Rectal smooth muscle tissue (tissue), 1 donor: ENCODE measurements at regions not wholly inside any gene's neighbourhood (a gene's known extent, or its start where the extent isn't known, plus 50 kb on each side); places are given as distances from the start of the nearest gene placed in this dataset.
"Not testable (repeated sequence)": the region's sequence is repeated elsewhere in the genome, so short reads cannot be mapped to it uniquely, and the experiment has no call there.

Experiments
- H3K27ac ChIP-seq: one replicate; pipeline ENCODE4 v1.7.0; 2013; ENCODE audit warnings: low read depth, low read length, inconsistent platforms
- H3K27me3 ChIP-seq: one replicate; pipeline ENCODE4 v1.7.0; 2013; ENCODE audit warnings: low read length; ENCODE audit not compliant: control insufficient read depth, insufficient read depth
- H3K36me3 ChIP-seq: one replicate; pipeline ENCODE4 v1.7.0; 2013; ENCODE audit warnings: low read length; ENCODE audit not compliant: control insufficient read depth, insufficient read depth
- H3K4me1 ChIP-seq: one replicate; pipeline ENCODE4 v1.7.0; 2013; ENCODE audit warnings: low read length; ENCODE audit not compliant: control insufficient read depth, insufficient read depth
- H3K4me3 ChIP-seq: one replicate; pipeline ENCODE4 v1.7.0; 2013; ENCODE audit warnings: low read length
- H3K9ac ChIP-seq: one replicate; pipeline ENCODE4 v1.7.0; 2013; ENCODE audit warnings: low read length

DNA sequence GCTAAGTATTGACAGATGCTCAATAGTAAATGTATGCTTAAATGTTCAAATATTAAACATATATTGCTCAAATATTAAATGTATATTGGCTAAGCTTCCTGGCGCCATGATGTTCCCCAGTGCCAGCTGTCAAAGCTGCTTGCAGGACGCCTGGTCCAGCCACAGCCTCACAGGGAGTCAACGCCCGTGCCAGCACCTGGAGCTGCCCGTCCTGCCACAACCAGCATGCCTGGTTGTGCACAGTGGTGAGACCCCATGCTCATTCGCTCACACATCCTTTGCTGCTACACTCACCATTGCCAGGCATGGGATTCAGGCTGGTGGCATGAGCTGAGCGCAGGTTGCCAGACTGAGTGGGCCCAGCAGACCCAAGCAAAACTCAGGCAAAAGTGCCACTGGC lies 926.9 kb upstream of the EDIL3 start:
- no peak overlapping the region for H3K9ac ChIP-seq
- H3K36me3 ChIP-seq, result no peaks in the 10 kb centered on the region
- H3K4me1 ChIP-seq, result no peaks in the 10 kb centered on the region
- H3K27me3 ChIP-seq, result no peaks in the 10 kb centered on the region
- no peak overlapping the region for H3K27ac ChIP-seq
- H3K4me3 ChIP-seq, result no peak overlapping the region

DNA sequence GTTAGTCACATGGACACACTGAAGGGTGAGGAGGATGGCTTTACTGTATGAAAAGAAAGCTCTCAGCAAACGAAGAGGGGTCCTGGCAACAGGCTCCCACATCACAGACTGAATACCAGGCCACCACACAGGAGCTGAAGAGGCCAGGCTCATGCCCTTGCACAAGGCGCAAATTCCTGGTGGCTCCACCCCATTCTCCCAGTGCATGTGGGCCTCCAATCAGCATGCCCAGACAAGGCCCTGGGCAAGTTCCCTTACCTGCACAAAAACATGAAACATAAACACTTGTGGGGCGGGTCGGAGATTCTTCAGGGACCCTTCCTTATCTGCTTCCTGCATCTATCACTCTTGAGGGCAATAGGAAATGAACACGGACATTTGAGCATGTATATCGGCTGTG lies 935.8 kb upstream of the EDIL3 start:
- Histone ChIP-seq H3K4me3 (no peak overlapping the region), H3K27me3 (no peaks in the 10 kb centered on the region), H3K36me3 (no peaks in the 10 kb centered on the region), H3K27ac (no peak overlapping the region), H3K9ac (no peak overlapping the region), H3K4me1 (no peaks in the 10 kb centered on the region)

GRCh38 chr5:85333276-85333675 lies 948.6 kb upstream of the EDIL3 start:
- Histone ChIP-seq H3K9ac (no peak overlapping the region), H3K27ac (no peak overlapping the region), H3K4me3 (no peak overlapping the region), H3K27me3 (no peaks in the 10 kb centered on the region), H3K36me3 (no peaks in the 10 kb centered on the region), H3K4me1 (no peaks in the 10 kb centered on the region)

GRCh38 chr5:85337435-85337834 lies 952.8 kb upstream of the EDIL3 start:
- H3K4me1 ChIP-seq, result no peaks in the 10 kb centered on the region
- no peaks in the 10 kb centered on the region for H3K36me3 ChIP-seq
- H3K4me3 ChIP-seq, result no peak overlapping the region
- H3K9ac ChIP-seq, result no peak overlapping the region
- no peak overlapping the region for H3K27ac ChIP-seq
- H3K27me3 ChIP-seq, result no peaks in the 10 kb centered on the region

- Histone ChIP-seq H3K27ac (no peak overlapping the region), H3K36me3 (no peaks in the 10 kb centered on the region), H3K4me1 (no peaks in the 10 kb centered on the region), H3K9ac (no peak overlapping the region), H3K27me3 (no peaks in the 10 kb centered on the region), H3K4me3 (no peak overlapping the region)
Measured at GRCh38 chr5:85340790-85341189, 956.1 kb upstream of the EDIL3 start.

GRCh38 chr5:85345818-85346217 lies 961.1 kb upstream of the EDIL3 start:
- H3K36me3 ChIP-seq, result no peaks in the 10 kb centered on the region
- no peak overlapping the region for H3K4me3 ChIP-seq
- H3K27ac ChIP-seq, result no peak overlapping the region
- H3K27me3 ChIP-seq, result no peaks in the 10 kb centered on the region
- no peaks in the 10 kb centered on the region for H3K4me1 ChIP-seq
- no peak overlapping the region for H3K9ac ChIP-seq

- no peaks in the 10 kb centered on the region for H3K36me3 ChIP-seq
- no peak overlapping the region for H3K27ac ChIP-seq
- no peak overlapping the region for H3K4me3 ChIP-seq
- no peak overlapping the region for H3K9ac ChIP-seq
- no peaks in the 10 kb centered on the region for H3K4me1 ChIP-seq
- H3K27me3 ChIP-seq, result no peaks in the 10 kb centered on the region
Measured at GRCh38 chr5:85357309-85357708, 972.6 kb upstream of the EDIL3 start.

DNA sequence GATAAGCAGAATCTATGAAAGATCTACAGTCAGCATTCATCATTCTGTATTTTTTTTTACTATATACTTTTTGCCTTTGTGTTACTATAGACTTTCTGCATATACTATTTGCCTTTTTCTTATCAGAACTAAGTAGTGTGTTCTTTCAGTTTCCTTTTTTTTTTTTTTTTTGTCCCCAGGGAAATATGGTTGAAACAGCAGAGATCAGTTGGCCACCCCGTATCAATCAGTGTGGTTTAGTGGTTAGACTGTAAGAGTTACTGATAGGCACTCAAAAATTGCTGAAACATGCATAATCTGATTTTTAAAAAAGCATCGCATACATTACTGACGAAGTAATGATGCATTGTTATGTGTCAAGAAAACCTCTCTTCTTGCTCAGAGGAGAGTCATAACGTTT lies 990.8 kb upstream of the EDIL3 start:
- H3K4me1 ChIP-seq, result no peaks in the 10 kb centered on the region
- H3K27ac ChIP-seq, result no peak overlapping the region
- H3K36me3 ChIP-seq, result no peaks in the 10 kb centered on the region
- H3K9ac ChIP-seq, result no peak overlapping the region
- no peaks in the 10 kb centered on the region for H3K27me3 ChIP-seq
- H3K4me3 ChIP-seq, result no peak overlapping the region

DNA sequence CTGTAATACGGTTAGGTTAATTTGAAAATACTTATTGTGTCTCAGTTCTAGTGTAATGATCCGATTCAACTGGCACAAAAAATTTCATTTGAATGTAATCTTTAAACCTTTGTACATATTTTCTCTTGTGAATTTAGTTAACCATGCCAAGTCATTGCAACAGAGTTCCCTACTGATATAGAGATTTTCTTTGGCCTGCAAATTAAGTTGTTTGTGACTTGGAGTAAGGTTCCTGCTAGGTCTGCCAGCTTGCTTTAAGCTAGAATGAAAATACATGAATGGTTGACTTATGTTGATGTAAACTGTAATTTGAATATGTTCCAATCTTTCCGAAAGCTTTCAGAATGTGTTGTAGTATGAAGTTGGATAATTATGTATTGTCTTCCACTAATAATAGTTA lies 1004.1 kb upstream of the EDIL3 start:
- no peaks in the 10 kb centered on the region for H3K36me3 ChIP-seq
- H3K9ac ChIP-seq, result no peak overlapping the region
- no peak overlapping the region for H3K27ac ChIP-seq
- H3K4me1 ChIP-seq, result no peaks in the 10 kb centered on the region
- H3K27me3 ChIP-seq, result no peaks in the 10 kb centered on the region
- no peak overlapping the region for H3K4me3 ChIP-seq

GRCh38 chr5:85392309-85392708 lies 1007.6 kb upstream of the EDIL3 start:
- not testable (repeated sequence) for H3K27ac ChIP-seq, H3K4me1 ChIP-seq, H3K27me3 ChIP-seq, H3K4me3 ChIP-seq, H3K9ac ChIP-seq, H3K36me3 ChIP-seq

GRCh38 chr5:85395526-85395925 lies 1010.8 kb upstream of the EDIL3 start:
- Histone ChIP-seq H3K4me3 (no peak overlapping the region), H3K9ac (no peak overlapping the region), H3K36me3 (no peaks in the 10 kb centered on the region), H3K27ac (no peak overlapping the region), H3K4me1 (no peaks in the 10 kb centered on the region), H3K27me3 (no peaks in the 10 kb centered on the region)

DNA sequence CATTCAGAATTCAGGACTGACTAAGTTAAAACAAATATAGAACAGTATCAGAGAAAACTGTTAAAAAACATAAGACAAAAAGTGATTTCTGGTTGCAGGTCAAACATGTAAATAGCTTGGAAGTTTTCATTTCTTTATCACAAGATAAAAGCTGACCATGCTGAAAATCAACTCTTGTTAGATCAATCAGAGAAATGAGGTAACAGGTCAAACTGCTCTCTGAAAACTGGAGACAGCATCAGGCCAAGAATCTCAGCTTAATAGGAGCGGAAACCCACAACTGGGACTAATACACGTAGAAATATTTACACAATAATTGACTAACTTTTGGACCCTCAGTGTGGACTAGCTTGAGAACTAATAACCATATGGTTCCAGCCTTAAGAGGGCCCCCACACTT lies 1012.8 kb upstream of the EDIL3 start:
- Histone ChIP-seq H3K4me1 (no peaks in the 10 kb centered on the region), H3K27me3 (no peaks in the 10 kb centered on the region), H3K36me3 (no peaks in the 10 kb centered on the region), H3K4me3 (no peak overlapping the region), H3K9ac (no peak overlapping the region), H3K27ac (no peak overlapping the region)

- no peaks in the 10 kb centered on the region for H3K27me3 ChIP-seq
- H3K4me3 ChIP-seq, result no peak overlapping the region
- no peaks in the 10 kb centered on the region for H3K4me1 ChIP-seq
- no peak overlapping the region for H3K27ac ChIP-seq
- H3K9ac ChIP-seq, result no peak overlapping the region
- H3K36me3 ChIP-seq, result no peaks in the 10 kb centered on the region
Measured at GRCh38 chr5:85428426-85428934, 1043.8 kb upstream of the EDIL3 start.
